ENCODE measurements at regions not wholly inside any gene's neighbourhood (a gene's known extent, or its start where the extent isn't known, plus 50 kb on each side); places are given as distances from the start of the nearest gene placed in this dataset.
A peak's percentile ranks its signal among the peaks of the same experiment; 100 is the strongest.

GRCh38 chr1:55472784-55473183 is 257.6 kb upstream of the USP24 start:
- H3K4me3 Mint-ChIP-seq (ENCODE audit: low read depth): no peak overlapping the region
- H3K9me3 Mint-ChIP-seq: no peaks in the 10 kb centered on the region
- H3K36me3 Mint-ChIP-seq (ENCODE audit: low read depth): no peaks in the 10 kb centered on the region
- H3K27ac Mint-ChIP-seq: no peak overlapping the region
- H3K27me3 Mint-ChIP-seq (ENCODE audit: low read depth): peaks cover 2% of the 10 kb centered on the region
- no peaks in the 10 kb centered on the region for H3K4me1 Mint-ChIP-seq (ENCODE audit: low read depth)
- intact Hi-C loops (cut with micrococcal nuclease): no loop called here
- no peak for DNase-seq (ENCODE audit: low spot score)

GRCh38 chr1:55472115-55472514 is 257.0 kb upstream of the USP24 start:
- Mint-ChIP-seq H3K27me3 (ENCODE audit: low read depth) (peaks cover 2% of the 10 kb centered on the region), H3K27ac (no peak overlapping the region), H3K9me3 (no peaks in the 10 kb centered on the region), H3K4me3 (ENCODE audit: low read depth) (no peak overlapping the region), H3K36me3 (ENCODE audit: low read depth) (no peaks in the 10 kb centered on the region), H3K4me1 (ENCODE audit: low read depth) (no peaks in the 10 kb centered on the region)
- no peak for DNase-seq (ENCODE audit: low spot score)
- intact Hi-C loops (cut with micrococcal nuclease): no loop called here

GRCh38 chr1:55468142-55468795 is 253.1 kb upstream of the USP24 start:
- peaks cover 3% of the 10 kb centered on the region for H3K27me3 Mint-ChIP-seq (ENCODE audit: low read depth)
- H3K36me3 Mint-ChIP-seq (ENCODE audit: low read depth): no peaks in the 10 kb centered on the region
- intact Hi-C loops (cut with micrococcal nuclease): no loop called here
- H3K4me3 Mint-ChIP-seq (ENCODE audit: low read depth): no peak overlapping the region
- H3K9me3 Mint-ChIP-seq: no peaks in the 10 kb centered on the region
- no peak overlapping the region for H3K27ac Mint-ChIP-seq
- DNase-seq (ENCODE audit: low spot score): no peak
- H3K4me1 Mint-ChIP-seq (ENCODE audit: low read depth): no peaks in the 10 kb centered on the region

- intact Hi-C loops (cut with micrococcal nuclease): no loop called here
- no peak for DNase-seq (ENCODE audit: low spot score)
- Mint-ChIP-seq H3K27ac (no peak overlapping the region), H3K36me3 (ENCODE audit: low read depth) (no peaks in the 10 kb centered on the region), H3K27me3 (ENCODE audit: low read depth) (peaks cover 3% of the 10 kb centered on the region), H3K4me3 (ENCODE audit: low read depth) (no peak overlapping the region), H3K4me1 (ENCODE audit: low read depth) (no peaks in the 10 kb centered on the region), H3K9me3 (no peaks in the 10 kb centered on the region)
Observed at GRCh38 chr1:55466921-55467320, 251.8 kb upstream of the USP24 start.

- H3K27me3 Mint-ChIP-seq (ENCODE audit: low read depth): peaks cover 3% of the 10 kb centered on the region
- no peak for DNase-seq (ENCODE audit: low spot score)
- no peak overlapping the region for H3K4me3 Mint-ChIP-seq (ENCODE audit: low read depth)
- H3K9me3 Mint-ChIP-seq: no peaks in the 10 kb centered on the region
- no peaks in the 10 kb centered on the region for H3K36me3 Mint-ChIP-seq (ENCODE audit: low read depth)
- no peak overlapping the region for H3K27ac Mint-ChIP-seq
- no peaks in the 10 kb centered on the region for H3K4me1 Mint-ChIP-seq (ENCODE audit: low read depth)
- intact Hi-C loops (cut with micrococcal nuclease): no loop called here
Observed at GRCh38 chr1:55466373-55466772, 251.2 kb upstream of the USP24 start.

- H3K27ac Mint-ChIP-seq: no peak overlapping the region
- no peak overlapping the region for H3K4me3 Mint-ChIP-seq (ENCODE audit: low read depth)
- intact Hi-C loops (cut with micrococcal nuclease): no loop called here
- peaks cover 3% of the 10 kb centered on the region for H3K27me3 Mint-ChIP-seq (ENCODE audit: low read depth)
- no peaks in the 10 kb centered on the region for H3K9me3 Mint-ChIP-seq
- no peaks in the 10 kb centered on the region for H3K36me3 Mint-ChIP-seq (ENCODE audit: low read depth)
- no peak for DNase-seq (ENCODE audit: low spot score)
- no peaks in the 10 kb centered on the region for H3K4me1 Mint-ChIP-seq (ENCODE audit: low read depth)
Observed at GRCh38 chr1:55464550-55464949, 249.4 kb upstream of the USP24 start.

- Mint-ChIP-seq H3K9me3 (no peaks in the 10 kb centered on the region), H3K36me3 (ENCODE audit: low read depth) (no peaks in the 10 kb centered on the region), H3K27ac (no peak overlapping the region), H3K4me1 (ENCODE audit: low read depth) (no peaks in the 10 kb centered on the region), H3K4me3 (ENCODE audit: low read depth) (no peak overlapping the region), H3K27me3 (ENCODE audit: low read depth) (peaks cover 3% of the 10 kb centered on the region)
- intact Hi-C loops (cut with micrococcal nuclease): no loop called here
- peak; percentile 13 for DNase-seq (ENCODE audit: low spot score)
Observed at GRCh38 chr1:55463814-55464475, 248.8 kb upstream of the USP24 start.

- DNase-seq (ENCODE audit: low spot score): no peak
- no peak overlapping the region for H3K4me3 Mint-ChIP-seq (ENCODE audit: low read depth)
- no peaks in the 10 kb centered on the region for H3K36me3 Mint-ChIP-seq (ENCODE audit: low read depth)
- peaks cover 4% of the 10 kb centered on the region for H3K27me3 Mint-ChIP-seq (ENCODE audit: low read depth)
- H3K9me3 Mint-ChIP-seq: peaks cover 6% of the 10 kb centered on the region
- no peaks in the 10 kb centered on the region for H3K4me1 Mint-ChIP-seq (ENCODE audit: low read depth)
- no peak overlapping the region for H3K27ac Mint-ChIP-seq
- intact Hi-C loops (cut with micrococcal nuclease): no loop called here
Observed at GRCh38 chr1:55457874-55458273, 242.7 kb upstream of the USP24 start.

- intact Hi-C loops (cut with micrococcal nuclease): no loop called here
- peaks cover 4% of the 10 kb centered on the region for H3K27me3 Mint-ChIP-seq (ENCODE audit: low read depth)
- no peaks in the 10 kb centered on the region for H3K36me3 Mint-ChIP-seq (ENCODE audit: low read depth)
- peaks cover 6% of the 10 kb centered on the region for H3K9me3 Mint-ChIP-seq
- no peaks in the 10 kb centered on the region for H3K4me1 Mint-ChIP-seq (ENCODE audit: low read depth)
- H3K27ac Mint-ChIP-seq: no peak overlapping the region
- no peak for DNase-seq (ENCODE audit: low spot score)
- no peak overlapping the region for H3K4me3 Mint-ChIP-seq (ENCODE audit: low read depth)
Observed at GRCh38 chr1:55456971-55457370, 241.8 kb upstream of the USP24 start.

- DNase-seq (ENCODE audit: low spot score): no peak
- Mint-ChIP-seq H3K4me1 (ENCODE audit: low read depth) (peaks cover 10% of the 10 kb centered on the region), H3K36me3 (ENCODE audit: low read depth) (no peaks in the 10 kb centered on the region), H3K4me3 (ENCODE audit: low read depth) (no peak overlapping the region), H3K27ac (no peak overlapping the region), H3K27me3 (ENCODE audit: low read depth) (peaks cover 26% of the 10 kb centered on the region), H3K9me3 (no peaks in the 10 kb centered on the region)
- intact Hi-C loops (cut with micrococcal nuclease): no loop called here
Observed at GRCh38 chr1:55448261-55448660, 233.1 kb upstream of the USP24 start.

- DNase-seq (ENCODE audit: low spot score): no peak
- H3K4me3 Mint-ChIP-seq (ENCODE audit: low read depth): no peak overlapping the region
- H3K4me1 Mint-ChIP-seq (ENCODE audit: low read depth): peaks cover 10% of the 10 kb centered on the region
- no peaks in the 10 kb centered on the region for H3K9me3 Mint-ChIP-seq
- H3K36me3 Mint-ChIP-seq (ENCODE audit: low read depth): no peaks in the 10 kb centered on the region
- no peak overlapping the region for H3K27ac Mint-ChIP-seq
- intact Hi-C loops (cut with micrococcal nuclease): no loop called here
- peaks cover 26% of the 10 kb centered on the region for H3K27me3 Mint-ChIP-seq (ENCODE audit: low read depth)
Observed at GRCh38 chr1:55447488-55447887, 232.3 kb upstream of the USP24 start.

- no peaks in the 10 kb centered on the region for H3K36me3 Mint-ChIP-seq (ENCODE audit: low read depth)
- DNase-seq (ENCODE audit: low spot score): no peak
- no peaks in the 10 kb centered on the region for H3K9me3 Mint-ChIP-seq
- H3K27ac Mint-ChIP-seq: no peak overlapping the region
- intact Hi-C loops (cut with micrococcal nuclease): no loop called here
- H3K4me1 Mint-ChIP-seq (ENCODE audit: low read depth): peaks cover 10% of the 10 kb centered on the region
- no peak overlapping the region for H3K4me3 Mint-ChIP-seq (ENCODE audit: low read depth)
- peaks cover 26% of the 10 kb centered on the region for H3K27me3 Mint-ChIP-seq (ENCODE audit: low read depth)
Observed at GRCh38 chr1:55446351-55446750, 231.2 kb upstream of the USP24 start.

GRCh38 chr1:55445416-55445815 is 230.3 kb upstream of the USP24 start:
- H3K36me3 Mint-ChIP-seq (ENCODE audit: low read depth): no peaks in the 10 kb centered on the region
- intact Hi-C loops (cut with micrococcal nuclease): no loop called here
- peaks cover 26% of the 10 kb centered on the region for H3K27me3 Mint-ChIP-seq (ENCODE audit: low read depth)
- no peaks in the 10 kb centered on the region for H3K9me3 Mint-ChIP-seq
- H3K27ac Mint-ChIP-seq: no peak overlapping the region
- peaks cover 10% of the 10 kb centered on the region for H3K4me1 Mint-ChIP-seq (ENCODE audit: low read depth)
- peak; percentile 9 for DNase-seq (ENCODE audit: low spot score)
- H3K4me3 Mint-ChIP-seq (ENCODE audit: low read depth): no peak overlapping the region
